ENCODE measurements at regions not wholly inside any gene's neighbourhood (a gene's known extent, or its start where the extent isn't known, plus 50 kb on each side); places are given as distances from the start of the nearest gene placed in this dataset.

- no peaks in the 10 kb centered on the region for H3K9me3 ChIP-seq
- no peak for TF ChIP-seq CTCF (IDR thresholded peaks at IDR 0.05)
- TF ChIP-seq POLR2AphosphoS5 (IDR thresholded peaks at IDR 0.05) = no peak
- TF ChIP-seq POLR2A (IDR thresholded peaks at IDR 0.05) = no peak
- no peaks in the 10 kb centered on the region for H3K27me3 ChIP-seq
- H3K4me3 ChIP-seq = no peak overlapping the region
- no peak overlapping the region for H3K27ac ChIP-seq
- intact Hi-C loops (cut with DNase I; ENCODE audit: low total_unique reads) = no loop called here
- H3K4me1 ChIP-seq = no peaks in the 10 kb centered on the region
- DNase-seq (ENCODE audit: low spot score in 2 of 2) = no peak
- H3K36me3 ChIP-seq = no peaks in the 10 kb centered on the region
These were observed 132.9 kb downstream of the C3orf38 start for GRCh38 chr3:88282528-88283241.

- H3K27ac ChIP-seq = no peak overlapping the region
- intact Hi-C loops (cut with DNase I; ENCODE audit: low total_unique reads) = no loop called here
- H3K36me3 ChIP-seq = no peaks in the 10 kb centered on the region
- H3K4me1 ChIP-seq = no peaks in the 10 kb centered on the region
- no peak for DNase-seq (ENCODE audit: low spot score in 2 of 2)
- H3K9me3 ChIP-seq = no peaks in the 10 kb centered on the region
- H3K27me3 ChIP-seq = no peaks in the 10 kb centered on the region
- TF ChIP-seq CTCF (IDR thresholded peaks at IDR 0.05) = no peak
- TF ChIP-seq POLR2A (IDR thresholded peaks at IDR 0.05) = no peak
- no peak overlapping the region for H3K4me3 ChIP-seq
These were observed 133.5 kb downstream of the C3orf38 start for GRCh38 chr3:88283242-88283592.

GRCh38 chr3:88291486-88291885 is 141.7 kb downstream of the C3orf38 start:
- intact Hi-C loops (cut with DNase I; ENCODE audit: low total_unique reads) = no loop called here
- no peak for DNase-seq (ENCODE audit: low spot score in 2 of 2)
- TF ChIP-seq POLR2A (IDR thresholded peaks at IDR 0.05) (no peak), POLR2AphosphoS5 (IDR thresholded peaks at IDR 0.05) (no peak), CTCF (IDR thresholded peaks at IDR 0.05) (no peak)

GRCh38 chr3:88298189-88298588 is 148.4 kb downstream of the C3orf38 start:
- intact Hi-C loops (cut with DNase I; ENCODE audit: low total_unique reads) = no loop called here
- DNase-seq (ENCODE audit: low spot score in 2 of 2) = no peak
- Histone ChIP-seq H3K27me3 (no peaks in the 10 kb centered on the region), H3K4me3 (no peak overlapping the region), H3K27ac (no peak overlapping the region), H3K4me1 (no peaks in the 10 kb centered on the region), H3K36me3 (no peaks in the 10 kb centered on the region), H3K9me3 (peaks cover 0 to 11% of the 10 kb centered on the region in 2 donors)
- TF ChIP-seq CTCF (IDR thresholded peaks at IDR 0.05) (no peak), POLR2A (IDR thresholded peaks at IDR 0.05) (no peak), POLR2AphosphoS5 (IDR thresholded peaks at IDR 0.05) (no peak)

More at GRCh38 chr3:88291486-88291885, 141.7 kb downstream of the C3orf38 start:
- Histone ChIP-seq H3K4me3 (no peak overlapping the region), H3K27ac (no peak overlapping the region), H3K9me3 (peaks cover 0 to 11% of the 10 kb centered on the region in 2 donors), H3K27me3 (no peaks in the 10 kb centered on the region), H3K4me1 (no peaks in the 10 kb centered on the region), H3K36me3 (no peaks in the 10 kb centered on the region)

GRCh38 chr3:88301273-88301995 is 151.7 kb downstream of the C3orf38 start:
- Histone ChIP-seq H3K27ac (no peak overlapping the region), H3K4me1 (no peaks in the 10 kb centered on the region), H3K9me3 (no peaks in the 10 kb centered on the region), H3K36me3 (no peaks in the 10 kb centered on the region), H3K4me3 (no peak overlapping the region), H3K27me3 (no peaks in the 10 kb centered on the region)
- DNase-seq (ENCODE audit: low spot score in 2 of 2) = no peak
- intact Hi-C loops (cut with DNase I; ENCODE audit: low total_unique reads) = no loop called here
- TF ChIP-seq POLR2A (IDR thresholded peaks at IDR 0.05) = no peak
- TF ChIP-seq POLR2AphosphoS5 (IDR thresholded peaks at IDR 0.05) = no peak
- no peak for TF ChIP-seq CTCF (IDR thresholded peaks at IDR 0.05)

Data from breast epithelium (tissue), 4 donors.